ENCODE measurements at regions not wholly inside any gene's neighbourhood (a gene's known extent, or its start where the extent isn't known, plus 50 kb on each side); places are given as distances from the start of the nearest gene placed in this dataset.
"Not testable (repeated sequence)": the region's sequence is repeated elsewhere in the genome, so short reads cannot be mapped to it uniquely, and the experiment has no call there.

DNA sequence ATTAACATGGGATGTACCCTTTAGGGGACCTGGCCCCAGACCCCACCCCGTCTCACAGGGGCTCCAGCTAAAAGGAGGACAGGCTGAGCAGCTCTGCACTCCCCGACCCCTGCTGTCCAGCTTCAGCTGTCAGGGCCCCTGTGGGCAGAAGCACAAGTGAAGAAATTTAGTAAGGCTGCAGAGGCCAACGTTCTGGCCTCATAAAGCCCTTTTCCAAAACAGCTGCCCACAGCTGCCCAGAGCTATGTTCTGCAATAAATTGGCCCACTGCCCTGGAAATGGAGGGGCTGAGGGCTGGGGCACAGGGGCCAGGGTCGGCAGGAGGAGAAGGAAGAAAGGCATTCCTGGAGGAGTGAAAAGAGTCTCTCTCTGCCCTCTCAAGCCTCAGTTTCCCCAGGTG lies 357.1 kb downstream of the BCL11B start:
- DNase-seq (ENCODE audit: low spot score), result no peak

DNA sequence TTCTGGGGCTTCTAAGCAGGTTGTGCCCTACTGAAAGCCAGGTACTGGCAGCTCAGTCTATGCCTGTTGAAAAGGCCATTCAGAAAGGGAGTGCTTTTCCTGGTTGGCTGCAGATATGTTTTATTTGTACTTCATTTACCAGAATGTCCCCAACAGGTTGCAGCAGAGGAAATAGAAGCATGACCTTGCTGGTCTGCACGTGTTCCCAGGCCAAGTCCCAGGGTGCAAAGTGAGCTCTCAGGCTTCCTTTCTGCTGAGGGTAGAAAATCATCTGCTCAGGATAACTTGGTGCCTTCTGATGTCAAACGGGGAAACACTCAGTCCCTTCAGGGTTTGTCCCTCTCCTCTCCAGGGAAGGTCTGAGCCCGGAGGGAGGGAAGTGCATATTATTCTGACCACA lies 356.4 kb downstream of the BCL11B start:
- no peak for DNase-seq (ENCODE audit: low spot score)

DNA sequence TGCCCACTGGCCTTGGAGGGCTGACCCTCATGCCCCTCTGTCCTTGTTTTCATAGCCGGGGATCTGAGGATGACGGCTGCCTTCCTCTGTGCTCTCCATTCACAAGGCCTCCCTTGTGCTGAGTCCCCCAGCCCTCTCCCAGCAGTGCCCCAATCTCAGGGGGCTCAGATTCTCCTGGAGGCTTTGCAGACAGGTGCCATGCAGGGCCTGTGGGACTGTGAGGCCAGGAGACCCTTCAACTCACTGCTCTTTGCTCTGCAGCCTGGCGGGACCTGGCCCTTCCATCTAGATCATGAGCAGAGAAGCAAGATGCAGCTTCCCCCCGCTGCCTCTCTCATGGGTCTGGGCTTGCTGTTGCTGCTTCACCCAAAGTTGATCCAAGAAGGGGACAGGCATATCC lies 356.0 kb downstream of the BCL11B start:
- DNase-seq (ENCODE audit: low spot score), result no peak

DNA sequence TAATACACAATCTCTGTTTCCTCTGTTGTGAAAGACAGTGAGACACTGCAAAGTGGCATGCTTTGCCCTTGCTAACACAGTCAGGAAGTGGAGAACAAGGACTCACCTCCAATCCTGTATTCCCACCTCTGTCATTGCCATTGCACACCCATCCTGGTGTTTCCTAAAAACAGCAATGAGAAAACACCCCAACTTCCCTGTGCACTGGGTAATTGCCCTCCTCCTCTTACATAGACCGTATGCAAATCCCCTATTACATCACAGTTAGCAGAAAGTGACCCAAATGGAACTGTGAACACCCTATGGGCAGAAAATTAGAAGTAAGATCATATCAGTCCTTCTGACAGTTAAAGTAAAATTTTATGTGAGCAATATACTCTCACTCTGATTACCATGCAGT lies 355.5 kb downstream of the BCL11B start:
- no peak for DNase-seq (ENCODE audit: low spot score)

DNA sequence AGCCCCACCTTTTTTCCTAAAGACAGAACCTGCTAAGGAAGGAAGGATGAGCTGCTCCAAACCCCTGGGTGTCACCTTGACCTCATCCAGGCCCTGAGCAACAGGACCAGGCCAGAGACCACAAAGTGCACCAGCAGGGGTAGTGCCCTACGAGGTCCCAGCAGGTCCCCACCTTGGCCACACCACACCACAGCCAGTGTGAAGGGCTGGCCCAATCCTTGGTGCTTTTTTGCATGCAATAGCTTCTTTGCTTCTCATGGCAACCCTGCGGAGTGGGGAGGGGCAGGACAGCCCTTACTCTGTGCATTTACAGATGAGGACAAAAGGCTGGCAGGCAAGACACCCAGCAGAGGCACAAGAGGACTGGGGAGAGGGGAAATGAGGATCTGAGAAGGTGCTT lies 352.6 kb downstream of the BCL11B start:
- no peak for DNase-seq (ENCODE audit: low spot score)

DNA sequence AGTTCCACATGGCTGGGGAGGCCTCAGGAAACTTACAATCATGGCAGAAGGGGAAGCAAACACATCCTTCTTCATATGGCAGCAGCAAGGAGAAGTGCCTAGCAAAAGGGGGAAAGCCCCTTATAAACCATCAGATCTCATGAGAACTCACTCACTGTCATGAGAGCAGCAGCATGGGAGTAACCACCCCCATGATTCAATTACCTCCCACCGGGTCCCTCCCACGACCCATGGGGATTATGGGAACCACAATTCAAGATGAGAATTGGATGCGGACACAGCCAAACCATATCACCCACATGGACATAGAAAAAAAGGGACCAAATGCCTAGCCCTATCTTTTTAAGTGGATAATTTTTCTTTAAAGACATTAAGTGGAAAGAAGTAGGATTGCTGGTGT lies 350.7 kb downstream of the BCL11B start:
- not testable (repeated sequence) for DNase-seq (ENCODE audit: low spot score)

DNA sequence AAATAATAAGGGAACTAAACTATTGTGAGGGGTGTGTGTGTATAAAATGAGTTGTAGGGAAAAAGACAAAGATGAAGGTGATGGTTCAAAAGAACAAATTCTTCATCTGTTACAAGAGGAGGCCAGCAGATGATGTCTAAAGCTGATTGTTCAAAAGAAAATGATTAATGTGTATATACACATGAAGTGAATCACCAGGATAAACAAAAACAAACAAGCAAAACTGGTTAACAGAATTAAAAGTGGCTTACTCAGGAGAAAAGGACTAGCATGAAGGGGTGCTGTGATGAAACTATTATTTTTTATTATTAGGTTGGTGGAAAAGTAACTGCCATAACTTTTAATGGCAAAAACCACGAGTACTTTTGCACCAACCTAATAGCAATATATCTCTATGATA lies 348.4 kb downstream of the BCL11B start:
- no peak for DNase-seq (ENCODE audit: low spot score)

DNA sequence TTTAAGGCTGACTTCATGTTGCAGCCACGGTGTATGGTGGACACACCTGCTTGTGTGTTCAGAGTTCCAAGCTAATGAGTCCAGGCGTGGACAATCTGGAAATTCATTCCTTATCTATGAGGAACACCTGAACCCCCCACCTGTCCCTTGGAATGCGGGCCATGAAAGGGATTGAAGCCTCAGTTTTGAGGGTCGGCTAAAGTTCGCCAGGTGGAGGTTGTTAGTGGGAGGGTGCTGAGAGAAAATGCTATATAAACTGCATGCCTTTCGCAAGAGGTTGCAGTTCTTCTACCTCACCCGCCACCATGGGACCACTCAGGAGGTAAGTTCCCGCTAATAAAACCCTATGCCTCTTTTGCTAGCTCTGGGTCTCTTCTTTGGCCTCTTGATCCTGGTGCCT lies 348.0 kb downstream of the BCL11B start:
- DNase-seq (ENCODE audit: low spot score), result no peak

DNA sequence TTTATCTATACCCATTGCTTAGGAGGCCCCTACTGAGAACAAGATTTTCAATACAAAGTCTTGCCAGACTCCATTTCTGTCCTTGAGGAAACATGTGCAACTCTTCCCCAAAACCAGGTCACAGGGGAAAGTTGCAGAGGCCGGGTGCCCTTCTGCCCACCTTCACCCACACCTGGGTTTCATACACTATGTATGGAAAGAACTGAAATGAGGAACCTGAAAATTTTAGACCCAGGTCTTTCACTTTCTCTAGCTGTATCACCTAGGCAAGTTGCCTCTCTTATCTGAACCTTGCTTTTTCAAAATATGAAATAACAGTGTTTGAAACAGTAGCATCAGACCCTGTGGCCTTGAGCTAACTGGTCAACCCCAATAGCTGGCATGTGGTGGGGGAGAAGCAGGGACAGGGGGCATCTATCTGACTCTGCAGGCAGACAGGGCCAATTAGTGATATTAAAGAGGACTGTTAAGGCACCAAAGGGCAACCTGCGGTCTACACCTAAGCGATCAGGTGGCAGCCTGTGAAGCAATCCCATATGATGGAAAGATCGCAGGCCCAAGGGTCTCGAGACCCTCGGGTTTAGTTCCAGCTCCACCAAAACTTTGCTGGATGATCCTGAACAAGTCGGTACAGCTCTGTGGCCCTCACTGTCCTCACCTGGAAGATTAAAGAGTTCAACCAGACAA lies 346.5 kb downstream of the BCL11B start:
- no peak for DNase-seq (ENCODE audit: low spot score)

DNA sequence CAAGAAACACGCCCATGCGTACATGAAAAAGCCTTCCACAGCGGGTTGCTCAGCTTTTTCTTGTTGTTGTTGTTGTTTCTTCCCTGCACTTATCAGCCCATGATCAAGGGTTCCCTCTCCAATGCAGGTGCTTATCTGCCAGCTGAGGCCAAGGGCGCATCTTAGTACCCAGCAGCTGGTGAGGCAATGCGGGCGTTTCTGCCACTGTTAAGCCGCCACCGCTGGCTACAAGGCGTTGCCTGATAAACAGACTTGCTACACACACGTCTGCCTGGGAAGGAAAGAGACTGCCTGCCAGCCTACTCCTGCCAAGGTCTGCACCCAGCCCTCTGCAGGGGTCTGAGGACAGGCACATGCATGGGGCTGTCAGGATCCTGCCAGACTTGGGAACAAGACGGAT lies 345.9 kb downstream of the BCL11B start:
- DNase-seq (ENCODE audit: low spot score), result no peak

DNA sequence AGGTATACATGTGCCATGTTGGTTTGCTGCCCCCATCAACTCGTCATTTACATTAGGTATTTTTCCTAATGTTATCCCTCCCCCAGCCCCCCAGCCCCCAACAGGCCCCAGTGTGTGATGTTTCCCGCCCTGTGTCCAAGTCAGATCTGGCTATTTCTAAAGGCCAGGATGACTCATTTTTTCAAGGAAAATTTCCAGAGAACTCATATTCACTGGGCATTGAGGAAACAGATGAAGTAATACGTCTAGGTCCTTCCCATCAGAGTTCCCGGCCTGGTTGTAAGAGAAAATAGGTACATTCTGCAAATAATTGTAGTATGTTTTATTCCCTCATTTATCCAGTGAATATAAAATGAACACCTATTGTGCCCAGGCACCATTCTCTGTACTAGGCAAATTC lies 345.2 kb downstream of the BCL11B start:
- no peak for DNase-seq (ENCODE audit: low spot score)

DNA sequence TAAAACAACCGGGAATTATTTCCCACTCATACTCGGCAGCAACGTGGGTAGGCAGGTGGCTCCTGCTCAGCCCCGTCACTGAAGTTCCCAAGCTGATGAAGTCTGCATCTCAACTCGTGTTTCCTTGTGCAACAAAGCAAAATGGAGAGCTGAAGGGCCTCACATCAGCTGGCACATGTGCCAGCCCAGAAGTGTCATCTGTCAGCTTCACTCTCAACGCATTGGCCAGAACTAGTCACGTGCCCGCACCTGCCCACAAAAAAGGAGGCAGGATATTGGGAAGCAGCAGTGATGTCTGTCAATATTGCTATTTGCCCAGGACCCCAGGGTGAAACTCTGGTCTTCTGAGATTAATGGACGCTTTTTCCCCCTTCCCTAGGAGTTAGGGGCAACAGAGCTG lies 344.0 kb downstream of the BCL11B start:
- DNase-seq (ENCODE audit: low spot score), result no peak

DNA sequence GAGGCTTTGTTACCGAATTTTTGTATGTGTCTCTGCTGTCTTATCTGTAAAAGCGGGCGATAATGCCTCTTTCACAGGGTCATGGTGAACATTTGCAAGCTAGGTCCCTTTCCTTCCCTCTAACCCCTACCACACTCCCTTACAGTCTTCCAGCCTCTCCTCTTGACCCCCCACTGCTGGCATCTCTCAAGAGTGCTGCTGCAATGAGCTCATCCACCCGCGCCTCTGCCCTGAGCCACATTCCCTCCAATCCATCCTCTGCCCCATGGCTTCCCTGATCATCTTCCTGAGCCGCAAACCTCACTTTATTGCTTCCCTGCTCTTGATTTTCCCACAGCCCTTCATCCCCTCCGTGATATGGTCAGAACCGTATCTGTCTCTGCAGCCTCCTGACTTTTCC lies 343.6 kb downstream of the BCL11B start:
- no peak for DNase-seq (ENCODE audit: low spot score)

DNA sequence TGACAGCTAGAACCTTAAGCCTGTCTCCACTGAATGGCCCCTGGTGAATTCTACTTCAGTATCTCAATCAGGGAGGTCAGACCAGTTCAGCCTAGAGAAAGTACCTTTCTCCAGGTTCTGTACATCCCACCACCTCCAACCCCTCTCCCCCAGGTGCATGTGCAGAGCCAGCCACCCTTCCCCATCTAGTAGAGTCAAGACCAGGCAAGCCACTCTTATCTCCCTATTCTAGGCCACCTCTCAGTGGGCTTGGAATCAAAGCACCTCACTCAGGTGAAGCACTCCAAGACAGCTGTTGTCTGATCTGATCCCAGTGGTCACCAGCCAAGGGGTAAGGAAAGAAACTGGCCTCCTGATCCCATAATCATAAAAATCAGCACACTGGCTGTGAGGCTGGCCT lies 340.9 kb downstream of the BCL11B start:
- no peak for DNase-seq (ENCODE audit: low spot score)

DNA sequence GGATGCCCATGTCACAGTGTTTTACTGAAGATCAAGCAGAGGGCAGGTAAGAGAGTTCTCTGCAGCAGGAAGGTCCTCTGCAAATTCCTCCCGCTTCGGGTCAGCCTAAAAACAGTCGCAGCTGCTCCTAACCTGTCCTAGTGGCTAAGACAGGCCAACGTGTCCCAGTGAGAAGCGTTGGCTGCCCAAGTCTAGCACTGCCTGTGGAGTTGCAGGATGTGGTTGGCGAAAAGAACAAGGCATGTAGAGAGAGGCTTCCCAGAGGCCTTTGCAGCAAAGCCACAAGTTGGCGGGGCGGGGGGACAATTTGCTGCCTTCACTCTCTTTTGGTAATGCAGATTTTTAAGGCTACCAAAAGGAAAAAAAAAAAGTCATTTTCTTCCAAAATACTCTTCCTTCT lies 340.1 kb downstream of the BCL11B start:
- DNase-seq (ENCODE audit: low spot score), result no peak

DNA sequence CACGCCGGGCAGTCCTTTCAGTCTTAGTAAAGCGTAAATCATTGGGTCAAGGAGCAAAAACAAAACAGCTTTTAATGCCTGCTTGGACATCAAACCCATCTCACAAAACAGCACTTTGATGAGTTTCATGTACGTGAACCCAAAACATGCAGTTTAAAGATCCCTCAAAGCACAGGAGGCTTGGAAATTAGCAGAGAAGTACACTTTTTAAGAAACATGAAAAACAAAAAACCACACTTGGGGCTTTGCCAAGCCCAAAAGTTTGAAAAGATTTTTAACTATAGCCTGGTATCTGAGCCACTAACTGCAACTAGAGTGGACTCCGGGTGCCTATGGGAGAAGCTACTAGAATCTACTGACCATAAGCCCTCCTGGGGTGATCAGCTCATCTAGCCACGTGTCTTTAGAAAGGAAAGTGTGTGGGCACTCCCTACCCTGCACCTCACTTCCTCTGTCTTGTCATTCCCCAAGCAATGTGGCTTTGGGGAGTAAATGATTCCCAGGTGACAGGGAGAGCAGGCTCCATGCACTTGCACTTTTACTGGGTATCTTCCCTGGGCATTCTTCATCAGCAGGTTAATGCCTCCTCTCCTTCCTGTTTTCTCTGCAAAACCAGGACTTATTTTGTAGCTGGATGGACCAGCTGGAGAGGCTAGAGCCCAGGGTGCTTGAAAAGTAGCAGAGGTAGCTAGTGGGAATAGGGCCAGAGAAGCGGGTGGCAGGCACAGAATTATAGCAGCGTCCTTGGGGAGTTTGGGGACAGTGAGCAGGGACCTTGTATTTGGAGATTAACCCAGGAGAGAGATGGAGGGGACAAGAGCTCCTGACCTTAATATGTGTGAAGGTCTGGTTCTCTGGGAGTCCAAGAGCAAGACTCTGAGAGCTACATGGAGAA lies 339.3 kb downstream of the BCL11B start:
- no peak for DNase-seq (ENCODE audit: low spot score)

DNA sequence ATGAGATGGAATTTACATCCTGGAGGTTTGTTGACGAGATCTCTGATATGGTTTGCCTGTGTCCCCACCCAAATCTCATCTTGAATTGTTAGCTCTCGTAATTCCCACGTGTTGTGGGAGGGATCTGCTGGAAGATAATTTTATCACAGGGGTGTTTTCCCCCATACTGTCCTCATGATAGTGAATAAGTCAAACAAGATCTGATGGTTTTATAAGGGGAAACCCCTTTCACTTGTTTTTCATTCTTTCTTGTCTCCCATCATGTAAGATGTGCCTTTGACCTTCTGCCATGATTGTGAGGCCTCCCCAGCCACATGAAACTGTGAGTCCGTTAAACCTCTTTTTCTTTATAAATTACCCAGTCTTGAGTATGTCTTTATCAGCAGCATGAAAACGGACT lies 337.4 kb downstream of the BCL11B start:
- DNase-seq (ENCODE audit: low spot score), result not testable (repeated sequence)

DNA sequence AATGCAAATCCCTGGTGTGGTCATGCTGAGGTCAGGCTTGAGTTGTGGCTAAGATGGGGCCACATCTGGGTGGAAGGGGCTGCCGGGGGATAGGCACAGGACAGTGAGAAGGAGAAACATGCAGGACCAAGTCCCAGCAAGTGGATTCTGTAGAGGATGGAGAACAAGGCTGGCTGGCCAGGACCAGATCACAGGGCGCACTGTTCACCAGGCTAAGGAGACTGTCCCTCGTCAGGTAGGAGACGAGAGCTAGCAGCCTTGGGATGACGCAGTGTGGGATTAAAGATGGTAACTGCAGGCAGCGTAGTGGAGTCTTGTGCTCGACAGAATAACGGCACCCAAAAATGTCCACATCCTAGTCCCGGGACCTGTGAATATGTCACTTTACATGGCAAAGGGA lies 336.1 kb downstream of the BCL11B start:
- DNase-seq (ENCODE audit: low spot score), result no peak

DNA sequence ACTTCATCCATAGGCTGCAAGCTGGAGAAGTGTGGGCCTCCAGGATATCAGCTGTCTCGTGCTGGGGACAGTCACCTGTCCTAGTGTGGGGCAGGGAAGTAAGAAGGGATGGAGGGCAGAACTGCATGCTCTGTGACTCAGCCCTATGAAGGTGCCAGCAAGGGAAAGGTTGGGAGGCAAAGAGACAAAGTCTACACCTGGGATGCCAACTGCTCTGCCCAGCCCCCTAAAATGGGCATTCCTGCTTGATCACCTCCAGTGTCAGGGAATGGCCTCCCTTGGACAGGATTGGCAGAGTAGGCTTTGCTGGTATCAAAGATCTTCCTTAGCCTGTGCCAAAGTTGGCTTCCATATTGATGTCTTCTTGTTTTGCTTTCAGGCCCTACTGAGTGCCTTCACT lies 335.0 kb downstream of the BCL11B start:
- no peak for DNase-seq (ENCODE audit: low spot score)

DNA sequence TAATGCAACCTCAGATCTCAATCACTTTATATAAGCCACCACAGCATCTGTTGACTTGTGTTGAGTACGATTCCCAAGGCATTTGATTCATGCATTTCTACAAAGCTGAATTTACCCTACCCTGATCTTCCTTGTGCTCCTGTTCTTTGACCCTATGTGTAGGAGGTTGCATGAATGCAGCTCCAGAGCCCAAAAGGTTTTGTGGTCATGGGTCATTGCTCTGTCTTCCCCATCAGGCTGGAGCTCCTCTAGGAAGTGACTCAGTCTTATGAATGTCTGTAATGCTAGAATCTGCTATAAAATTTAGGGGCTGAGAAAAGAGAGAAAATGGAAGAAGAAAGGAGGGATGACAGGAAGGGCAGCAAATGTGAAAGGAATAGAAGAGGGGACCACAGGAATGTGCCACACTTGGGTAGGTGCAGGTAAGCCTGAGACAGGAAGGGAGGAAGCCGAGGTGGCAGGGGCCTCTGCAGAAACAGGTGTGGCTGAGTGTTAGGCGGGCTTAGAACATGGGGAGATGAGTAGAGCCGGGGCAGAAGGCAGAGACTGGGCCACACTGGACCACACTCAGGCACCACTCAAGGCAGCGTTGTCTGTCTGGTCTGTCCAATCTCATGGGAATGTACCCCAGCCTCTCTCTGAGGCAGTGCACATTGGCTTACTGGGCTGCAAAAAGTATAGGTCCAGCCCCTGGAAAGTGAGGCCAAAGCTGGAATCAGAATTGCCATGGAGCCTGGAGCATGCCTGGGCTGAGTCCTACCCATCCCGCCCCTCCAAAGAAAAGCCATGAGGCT lies 334.1 kb downstream of the BCL11B start:
- DNase-seq (ENCODE audit: low spot score), result no peak

DNA sequence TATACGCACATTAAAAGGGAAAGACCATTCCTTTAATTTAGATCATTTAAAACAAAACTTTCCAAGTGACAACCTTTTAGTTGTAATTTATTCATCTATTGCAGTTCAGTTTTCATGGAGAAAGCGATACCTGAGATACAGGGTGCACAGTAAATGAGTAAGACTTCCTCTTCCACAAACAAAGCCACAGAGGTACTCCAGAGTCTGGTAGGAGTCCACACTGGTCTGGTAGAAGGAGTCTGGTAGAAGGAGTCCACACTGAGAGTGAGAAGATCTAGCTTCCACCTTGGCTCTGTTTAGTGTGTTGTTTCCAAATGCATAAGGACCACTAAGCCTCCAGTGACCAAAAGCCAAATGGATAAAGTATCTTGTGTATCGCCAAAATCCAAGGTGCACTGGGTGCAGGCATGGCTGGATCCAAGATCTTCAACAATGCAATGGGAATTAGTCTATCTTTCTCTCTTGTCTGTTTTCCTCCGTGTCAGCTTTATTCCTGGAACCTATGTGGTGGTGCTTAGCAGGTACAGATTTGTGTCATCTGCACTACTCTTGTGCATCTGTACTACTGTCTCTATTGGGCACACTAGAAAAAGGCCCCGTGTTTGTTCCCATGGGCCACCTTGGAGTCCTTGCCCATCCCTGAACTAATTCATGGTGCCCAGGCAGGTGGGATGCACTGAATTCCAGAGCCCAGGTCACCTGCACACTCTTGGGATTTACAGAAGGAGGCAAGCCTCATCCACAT lies 331.1 kb downstream of the BCL11B start:
- no peak for DNase-seq (ENCODE audit: low spot score)

DNA sequence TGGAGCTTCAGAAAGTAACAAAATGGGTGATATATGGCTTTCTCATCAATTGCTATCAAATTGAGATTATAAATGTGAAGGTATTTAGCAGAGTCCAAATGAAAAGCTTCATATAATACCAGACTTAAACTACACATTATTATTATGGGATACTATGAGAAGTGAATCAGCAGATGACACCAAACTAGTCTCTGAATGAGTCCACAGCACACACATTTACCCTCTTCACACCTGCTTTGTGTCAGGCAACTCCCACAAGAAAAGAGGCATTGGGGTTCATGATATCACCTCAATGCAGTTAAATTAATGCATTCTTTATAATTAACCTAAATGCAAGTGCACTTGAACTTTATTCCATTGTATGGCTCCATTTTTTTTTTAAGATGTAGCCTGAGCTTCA lies 330.5 kb downstream of the BCL11B start:
- no peak for DNase-seq (ENCODE audit: low spot score)

Data from AG08396 (cell line).